ENCODE measurements at regions not wholly inside any gene's neighbourhood (a gene's known extent, or its start where the extent isn't known, plus 50 kb on each side); places are given as distances from the start of the nearest gene placed in this dataset.
A peak's percentile ranks its signal among the peaks of the same experiment; 100 is the strongest.

- Histone ChIP-seq H3K4me3 (ENCODE audit: low read length) (no peak overlapping the region), H3K36me3 (ENCODE audit: control insufficient read depth, insufficient read depth, low read length, severe bottlenecking) (no peaks in the 10 kb centered on the region), H3K9me3 (ENCODE audit: control insufficient read depth, low read length) (no peaks in the 10 kb centered on the region), H3K9ac (ENCODE audit: low read length) (no peak overlapping the region), H3K27me3 (replicated peaks; ENCODE audit: control insufficient read depth, insufficient read depth, low read length) (no peaks in the 10 kb centered on the region), H3K4me1 (ENCODE audit: control insufficient read depth, insufficient read depth, low read length) (peaks cover 12% of the 10 kb centered on the region)
- no peak for DNase-seq (ENCODE audit: low read depth)
Observed at GRCh38 chr2:181320638-181321037, 136.5 kb upstream of the ITGA4 start.

- H3K9me3 ChIP-seq (ENCODE audit: control insufficient read depth, low read length): peaks cover 2% of the 10 kb centered on the region
- DNase-seq (ENCODE audit: low read depth): no peak
- H3K4me1 ChIP-seq (ENCODE audit: control insufficient read depth, insufficient read depth, low read length): no peaks in the 10 kb centered on the region
- no peak overlapping the region for H3K9ac ChIP-seq (ENCODE audit: low read length)
- H3K4me3 ChIP-seq (ENCODE audit: low read length): no peak overlapping the region
- no peaks in the 10 kb centered on the region for H3K27me3 ChIP-seq (replicated peaks; ENCODE audit: control insufficient read depth, insufficient read depth, low read length)
- no peaks in the 10 kb centered on the region for H3K36me3 ChIP-seq (ENCODE audit: control insufficient read depth, insufficient read depth, low read length, severe bottlenecking)
Observed at GRCh38 chr2:181324912-181325311, 132.3 kb upstream of the ITGA4 start.

- no peaks in the 10 kb centered on the region for H3K27me3 ChIP-seq (replicated peaks; ENCODE audit: control insufficient read depth, insufficient read depth, low read length)
Observed at GRCh38 chr2:181326661-181327060, 130.5 kb upstream of the ITGA4 start.

GRCh38 chr2:181330286-181330685, 126.9 kb upstream of the ITGA4 start:
- Histone ChIP-seq H3K36me3 (ENCODE audit: control insufficient read depth, insufficient read depth, low read length, severe bottlenecking) (no peaks in the 10 kb centered on the region), H3K4me3 (ENCODE audit: low read length) (no peak overlapping the region), H3K27me3 (replicated peaks; ENCODE audit: control insufficient read depth, insufficient read depth, low read length) (no peaks in the 10 kb centered on the region), H3K9me3 (ENCODE audit: control insufficient read depth, low read length) (peaks cover 3% of the 10 kb centered on the region), H3K9ac (ENCODE audit: low read length) (no peak overlapping the region), H3K4me1 (ENCODE audit: control insufficient read depth, insufficient read depth, low read length) (peaks cover 5% of the 10 kb centered on the region)
- DNase-seq (ENCODE audit: low read depth): no peak

More at GRCh38 chr2:181326661-181327060, 130.5 kb upstream of the ITGA4 start:
- DNase-seq (ENCODE audit: low read depth): no peak
- peaks cover 3% of the 10 kb centered on the region for H3K9me3 ChIP-seq (ENCODE audit: control insufficient read depth, low read length)
- no peaks in the 10 kb centered on the region for H3K36me3 ChIP-seq (ENCODE audit: control insufficient read depth, insufficient read depth, low read length, severe bottlenecking)
- H3K4me1 ChIP-seq (ENCODE audit: control insufficient read depth, insufficient read depth, low read length): no peaks in the 10 kb centered on the region
- no peak overlapping the region for H3K9ac ChIP-seq (ENCODE audit: low read length)
- H3K4me3 ChIP-seq (ENCODE audit: low read length): no peak overlapping the region

- H3K4me3 ChIP-seq (ENCODE audit: low read length): no peak overlapping the region
- DNase-seq (ENCODE audit: low read depth): no peak
- H3K4me1 ChIP-seq (ENCODE audit: control insufficient read depth, insufficient read depth, low read length): peaks cover 5% of the 10 kb centered on the region
- H3K9me3 ChIP-seq (ENCODE audit: control insufficient read depth, low read length): peaks cover 3% of the 10 kb centered on the region
- H3K9ac ChIP-seq (ENCODE audit: low read length): no peak overlapping the region
- no peaks in the 10 kb centered on the region for H3K27me3 ChIP-seq (replicated peaks; ENCODE audit: control insufficient read depth, insufficient read depth, low read length)
- no peaks in the 10 kb centered on the region for H3K36me3 ChIP-seq (ENCODE audit: control insufficient read depth, insufficient read depth, low read length, severe bottlenecking)
Observed at GRCh38 chr2:181332044-181332605, 125.1 kb upstream of the ITGA4 start.

- H3K9ac ChIP-seq (ENCODE audit: low read length): no peak overlapping the region
- no peak overlapping the region for H3K4me3 ChIP-seq (ENCODE audit: low read length)
- H3K27me3 ChIP-seq (replicated peaks; ENCODE audit: control insufficient read depth, insufficient read depth, low read length): no peaks in the 10 kb centered on the region
- H3K36me3 ChIP-seq (ENCODE audit: control insufficient read depth, insufficient read depth, low read length, severe bottlenecking): no peaks in the 10 kb centered on the region
- no peak for DNase-seq (ENCODE audit: low read depth)
- peaks cover 3% of the 10 kb centered on the region for H3K9me3 ChIP-seq (ENCODE audit: control insufficient read depth, low read length)
- peaks cover 5% of the 10 kb centered on the region for H3K4me1 ChIP-seq (ENCODE audit: control insufficient read depth, insufficient read depth, low read length)
Observed at GRCh38 chr2:181334158-181334826, 122.9 kb upstream of the ITGA4 start.

- DNase-seq (ENCODE audit: low read depth): no peak
- no peaks in the 10 kb centered on the region for H3K9me3 ChIP-seq (ENCODE audit: control insufficient read depth, low read length)
- no peaks in the 10 kb centered on the region for H3K27me3 ChIP-seq (replicated peaks; ENCODE audit: control insufficient read depth, insufficient read depth, low read length)
- H3K36me3 ChIP-seq (ENCODE audit: control insufficient read depth, insufficient read depth, low read length, severe bottlenecking): no peaks in the 10 kb centered on the region
- H3K9ac ChIP-seq (ENCODE audit: low read length): no peak overlapping the region
- H3K4me1 ChIP-seq (ENCODE audit: control insufficient read depth, insufficient read depth, low read length): no peaks in the 10 kb centered on the region
- no peak overlapping the region for H3K4me3 ChIP-seq (ENCODE audit: low read length)
Observed at GRCh38 chr2:181340891-181341290, 116.3 kb upstream of the ITGA4 start.

- no peaks in the 10 kb centered on the region for H3K27me3 ChIP-seq (replicated peaks; ENCODE audit: control insufficient read depth, insufficient read depth, low read length)
- no peak for DNase-seq (ENCODE audit: low read depth)
- no peak overlapping the region for H3K9ac ChIP-seq (ENCODE audit: low read length)
- H3K4me3 ChIP-seq (ENCODE audit: low read length): no peak overlapping the region
- no peaks in the 10 kb centered on the region for H3K4me1 ChIP-seq (ENCODE audit: control insufficient read depth, insufficient read depth, low read length)
- H3K9me3 ChIP-seq (ENCODE audit: control insufficient read depth, low read length): no peaks in the 10 kb centered on the region
- no peaks in the 10 kb centered on the region for H3K36me3 ChIP-seq (ENCODE audit: control insufficient read depth, insufficient read depth, low read length, severe bottlenecking)
Observed at GRCh38 chr2:181341855-181342600, 115.2 kb upstream of the ITGA4 start.

- H3K4me3 ChIP-seq (ENCODE audit: low read length): no peak overlapping the region
- H3K9ac ChIP-seq (ENCODE audit: low read length): no peak overlapping the region
- H3K27me3 ChIP-seq (replicated peaks; ENCODE audit: control insufficient read depth, insufficient read depth, low read length): no peaks in the 10 kb centered on the region
- DNase-seq (ENCODE audit: low read depth): no peak
- no peaks in the 10 kb centered on the region for H3K9me3 ChIP-seq (ENCODE audit: control insufficient read depth, low read length)
- H3K36me3 ChIP-seq (ENCODE audit: control insufficient read depth, insufficient read depth, low read length, severe bottlenecking): no peaks in the 10 kb centered on the region
- H3K4me1 ChIP-seq (ENCODE audit: control insufficient read depth, insufficient read depth, low read length): peaks cover 4% of the 10 kb centered on the region
Observed at GRCh38 chr2:181348107-181348837, 108.9 kb upstream of the ITGA4 start.

- Histone ChIP-seq H3K4me3 (ENCODE audit: low read length) (no peak overlapping the region), H3K36me3 (ENCODE audit: control insufficient read depth, insufficient read depth, low read length, severe bottlenecking) (no peaks in the 10 kb centered on the region), H3K4me1 (ENCODE audit: control insufficient read depth, insufficient read depth, low read length) (peaks cover 33% of the 10 kb centered on the region), H3K9ac (ENCODE audit: low read length) (no peak overlapping the region), H3K9me3 (ENCODE audit: control insufficient read depth, low read length) (no peaks in the 10 kb centered on the region), H3K27me3 (replicated peaks; ENCODE audit: control insufficient read depth, insufficient read depth, low read length) (no peaks in the 10 kb centered on the region)
- DNase-seq (ENCODE audit: low read depth): no peak
Observed at GRCh38 chr2:181352158-181352557, 105.0 kb upstream of the ITGA4 start.

GRCh38 chr2:181354626-181355025, 102.6 kb upstream of the ITGA4 start:
- Histone ChIP-seq H3K36me3 (ENCODE audit: control insufficient read depth, insufficient read depth, low read length, severe bottlenecking) (no peaks in the 10 kb centered on the region), H3K4me3 (ENCODE audit: low read length) (no peak overlapping the region), H3K27me3 (replicated peaks; ENCODE audit: control insufficient read depth, insufficient read depth, low read length) (no peaks in the 10 kb centered on the region), H3K9ac (ENCODE audit: low read length) (peak overlapping the region; percentile 6), H3K9me3 (ENCODE audit: control insufficient read depth, low read length) (no peaks in the 10 kb centered on the region), H3K4me1 (ENCODE audit: control insufficient read depth, insufficient read depth, low read length) (peaks cover 34% of the 10 kb centered on the region)
- DNase-seq (ENCODE audit: low read depth): peak; percentile 83

Measured in adipocyte (in vitro differentiated cells).